AG09309 (cell line): ENCODE measurements at regions not wholly inside any gene's neighbourhood (a gene's known extent, or its start where the extent isn't known, plus 50 kb on each side); places are given as distances from the start of the nearest gene placed in this dataset.
"Not testable (repeated sequence)": the region's sequence is repeated elsewhere in the genome, so short reads cannot be mapped to it uniquely, and the experiment has no call there.

ENCODE experiments used
- DNase-seq: peaks from one replicate; pipeline ENCODE4 v3.0.0-alpha.2; 2010; ENCODE audit warnings: low read depth
- H3K4me3 ChIP-seq: 2 replicates; pipeline ENCODE4 v1.5.1; 2011; ENCODE audit warnings: mild to moderate bottlenecking, low read depth, low read length, moderate library complexity; ENCODE audit not compliant: control insufficient read depth
- TF ChIP-seq, protein P1 (sequence below): IDR thresholded peaks from 2 replicates; pipeline ENCODE4 v1.5.1; 2011; ENCODE audit warnings: mild to moderate bottlenecking, low read depth, low read length, inconsistent platforms; ENCODE audit not compliant: insufficient read depth, control insufficient read depth; ENCODE audit errors: missing control alignments

- no peak for DNase-seq
- TF ChIP-seq, protein P1, sequence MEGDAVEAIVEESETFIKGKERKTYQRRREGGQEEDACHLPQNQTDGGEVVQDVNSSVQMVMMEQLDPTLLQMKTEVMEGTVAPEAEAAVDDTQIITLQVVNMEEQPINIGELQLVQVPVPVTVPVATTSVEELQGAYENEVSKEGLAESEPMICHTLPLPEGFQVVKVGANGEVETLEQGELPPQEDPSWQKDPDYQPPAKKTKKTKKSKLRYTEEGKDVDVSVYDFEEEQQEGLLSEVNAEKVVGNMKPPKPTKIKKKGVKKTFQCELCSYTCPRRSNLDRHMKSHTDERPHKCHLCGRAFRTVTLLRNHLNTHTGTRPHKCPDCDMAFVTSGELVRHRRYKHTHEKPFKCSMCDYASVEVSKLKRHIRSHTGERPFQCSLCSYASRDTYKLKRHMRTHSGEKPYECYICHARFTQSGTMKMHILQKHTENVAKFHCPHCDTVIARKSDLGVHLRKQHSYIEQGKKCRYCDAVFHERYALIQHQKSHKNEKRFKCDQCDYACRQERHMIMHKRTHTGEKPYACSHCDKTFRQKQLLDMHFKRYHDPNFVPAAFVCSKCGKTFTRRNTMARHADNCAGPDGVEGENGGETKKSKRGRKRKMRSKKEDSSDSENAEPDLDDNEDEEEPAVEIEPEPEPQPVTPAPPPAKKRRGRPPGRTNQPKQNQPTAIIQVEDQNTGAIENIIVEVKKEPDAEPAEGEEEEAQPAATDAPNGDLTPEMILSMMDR, result no peak
- H3K4me3 ChIP-seq, result no peak overlapping the region
Observed at GRCh38 chr4:75422998-75423397, 91.2 kb downstream of the RCHY1 start.

- no peak overlapping the region for H3K4me3 ChIP-seq
- TF ChIP-seq, protein P1, result no peak
- no peak for DNase-seq
Observed at GRCh38 chr4:75412746-75413145, 101.5 kb downstream of the RCHY1 start.

DNA sequence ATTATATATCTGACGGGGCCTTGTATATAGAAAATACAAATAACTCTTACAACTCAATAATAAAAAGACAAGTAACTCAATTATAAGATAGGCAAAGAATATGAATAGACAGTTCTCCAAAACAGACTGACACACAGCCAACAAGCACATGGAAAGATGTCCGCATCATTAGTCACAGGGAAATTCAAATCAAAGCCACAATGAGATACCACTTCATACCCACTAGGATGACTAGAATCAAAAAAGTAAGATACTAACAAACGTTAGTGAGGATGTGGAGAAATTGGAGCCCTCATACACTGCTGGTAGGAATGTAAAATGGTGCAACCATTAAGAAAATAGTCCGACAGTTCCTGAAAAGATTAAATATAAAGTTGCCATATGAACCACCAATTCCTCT lies 115.7 kb downstream of the RCHY1 start:
- DNase-seq, result no peak
- TF ChIP-seq, protein P1, result no peak
- H3K4me3 ChIP-seq, result no peak overlapping the region

GRCh38 chr4:75391489-75392166 lies 122.6 kb downstream of the RCHY1 start:
- TF ChIP-seq, protein P1, result no peak
- no peak overlapping the region for H3K4me3 ChIP-seq
- no peak for DNase-seq

DNA sequence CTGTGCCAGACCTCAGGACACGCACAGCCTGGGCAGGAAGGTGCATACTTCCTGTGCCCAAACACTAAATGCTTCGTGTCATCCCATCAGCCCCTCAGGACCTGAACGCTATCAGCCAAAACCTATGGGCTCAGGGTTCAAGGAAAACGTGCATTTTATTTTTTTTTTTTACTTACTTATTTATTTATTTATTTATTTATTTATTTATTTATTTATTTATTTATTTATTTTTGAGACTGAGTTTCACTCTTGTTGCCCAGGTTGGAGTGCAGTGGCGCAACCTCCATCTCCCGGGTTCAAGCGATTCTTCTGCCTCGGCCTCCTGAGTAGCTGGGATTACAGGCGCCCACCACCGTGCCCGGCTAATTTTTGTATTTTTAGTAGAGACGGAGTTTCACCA lies 127.8 kb downstream of the RCHY1 start:
- not testable (repeated sequence) for DNase-seq, H3K4me3 ChIP-seq

GRCh38 chr4:75385106-75385505 lies 129.1 kb downstream of the RCHY1 start:
- DNase-seq, result no peak
- TF ChIP-seq, protein P1, result no peak
- H3K4me3 ChIP-seq, result no peak overlapping the region

DNA sequence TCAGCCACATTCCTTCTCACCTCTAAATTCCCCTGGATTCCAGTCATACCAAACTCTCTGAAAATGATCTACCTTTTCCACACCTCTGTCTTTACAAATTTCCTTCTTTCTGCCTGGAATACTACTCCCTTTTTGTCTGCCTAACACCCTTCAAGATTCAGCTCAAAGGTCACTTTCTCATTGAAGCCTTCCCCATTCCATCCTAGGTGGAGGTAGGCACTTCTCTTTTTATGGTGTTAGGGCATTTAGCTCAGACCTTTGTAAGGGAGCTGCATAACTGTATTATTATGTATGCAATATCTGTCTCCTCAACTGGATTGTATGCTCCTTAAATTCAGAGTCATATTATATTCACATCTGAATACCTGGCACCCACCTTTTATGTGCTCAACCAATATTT lies 137.7 kb downstream of the RCHY1 start:
- TF ChIP-seq, protein P1, result no peak
- DNase-seq, result no peak
- no peak overlapping the region for H3K4me3 ChIP-seq
